Activated CD8-positive, alpha-beta memory T cell treated with anti-CD3 and anti-CD28 coated beads, Interleukin-2, amount 50 U/mL, for 1 hour (primary cell): ENCODE measurements at regions not wholly inside any gene's neighbourhood (a gene's known extent, or its start where the extent isn't known, plus 50 kb on each side); places are given as distances from the start of the nearest gene placed in this dataset.

Source experiments
- DNase-seq: peaks from one replicate; pipeline ENCODE4 v3.0.0-alpha.2; 2020; ENCODE audit errors: extremely low read depth

DNA sequence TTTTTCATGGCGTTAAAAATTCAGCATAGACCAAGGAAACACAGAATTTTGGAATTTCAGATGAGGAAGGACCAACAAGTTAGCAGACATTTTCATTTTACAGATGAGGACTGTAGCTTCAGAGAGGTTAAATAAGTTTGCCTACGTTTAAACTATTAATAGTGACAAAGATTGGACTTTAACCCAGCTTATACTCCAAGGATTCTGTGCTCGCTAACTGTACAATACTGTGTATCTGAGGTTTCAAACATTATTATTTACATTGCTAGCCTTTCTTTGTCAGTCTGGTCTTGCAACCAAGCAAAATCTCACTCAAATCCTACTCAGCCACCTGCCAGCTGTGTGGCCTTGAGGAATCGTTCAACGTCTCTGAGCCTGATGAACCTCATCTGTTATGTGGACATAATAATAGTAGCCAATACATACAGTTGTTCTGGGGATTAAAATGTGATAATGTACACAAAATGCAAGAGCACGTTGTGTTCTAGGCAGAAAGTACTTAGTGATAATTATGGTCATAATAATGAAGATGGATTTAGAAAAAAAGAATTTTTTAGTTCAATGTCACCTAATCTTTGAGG is 462.4 kb upstream of the TRIB2 start:
- DNase-seq: no peak

DNA sequence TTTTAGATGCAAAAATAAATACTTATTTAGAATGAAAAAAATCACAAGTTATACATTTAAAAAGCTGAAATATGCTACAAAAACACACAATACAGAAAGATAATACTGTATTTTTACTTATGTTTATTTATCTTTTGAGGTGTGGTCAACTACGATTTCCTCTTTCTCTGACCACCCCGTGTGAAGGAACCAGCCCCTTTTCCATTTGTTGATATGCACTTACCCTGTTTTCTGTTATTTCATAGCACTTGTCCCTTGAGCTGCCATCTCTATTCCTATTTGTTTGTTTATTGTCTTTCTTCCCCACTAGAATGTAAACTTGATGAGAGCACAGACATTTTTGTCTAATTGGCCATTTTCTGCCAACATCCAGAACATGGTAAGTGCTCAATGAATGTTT is 460.5 kb upstream of the TRIB2 start:
- no peak for DNase-seq

DNA sequence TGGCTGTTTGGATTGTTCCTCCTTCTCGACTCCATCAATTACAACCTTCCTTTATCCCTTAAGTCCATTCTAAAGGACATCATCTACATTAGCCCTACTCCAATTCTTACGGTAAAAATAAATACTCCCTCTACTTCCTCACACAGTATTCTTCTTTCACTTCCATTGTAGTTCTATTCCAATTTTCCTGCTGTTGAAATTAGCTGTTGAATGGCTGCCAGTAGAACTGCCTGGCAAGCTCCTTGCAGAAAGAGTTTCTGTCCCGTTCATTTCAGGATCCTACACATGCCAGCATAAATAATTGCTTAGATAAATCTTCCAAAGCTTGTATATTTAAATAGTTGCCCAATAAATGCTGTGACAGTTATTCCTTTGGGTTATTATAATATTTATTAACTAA is 459.3 kb upstream of the TRIB2 start:
- no peak for DNase-seq

DNA sequence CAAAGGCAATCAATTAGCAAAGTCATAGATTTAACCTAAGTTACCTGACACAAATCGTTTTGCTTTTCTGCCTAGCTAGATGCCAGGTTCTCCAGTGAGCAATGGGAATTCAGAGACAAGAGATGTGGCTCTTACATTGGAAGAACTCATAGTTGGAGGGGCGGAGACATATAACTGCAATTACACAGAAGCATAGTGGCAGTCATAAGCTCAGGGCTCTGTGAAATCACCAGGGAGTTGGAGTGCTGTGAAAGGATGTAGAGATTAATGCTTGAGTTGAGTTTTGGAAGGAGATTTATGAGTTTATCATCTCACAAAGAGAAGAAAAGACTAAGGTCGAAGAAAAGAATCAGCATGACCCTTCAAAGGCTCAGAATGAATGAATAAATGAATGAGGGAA is 457.2 kb upstream of the TRIB2 start:
- DNase-seq: no peak

DNA sequence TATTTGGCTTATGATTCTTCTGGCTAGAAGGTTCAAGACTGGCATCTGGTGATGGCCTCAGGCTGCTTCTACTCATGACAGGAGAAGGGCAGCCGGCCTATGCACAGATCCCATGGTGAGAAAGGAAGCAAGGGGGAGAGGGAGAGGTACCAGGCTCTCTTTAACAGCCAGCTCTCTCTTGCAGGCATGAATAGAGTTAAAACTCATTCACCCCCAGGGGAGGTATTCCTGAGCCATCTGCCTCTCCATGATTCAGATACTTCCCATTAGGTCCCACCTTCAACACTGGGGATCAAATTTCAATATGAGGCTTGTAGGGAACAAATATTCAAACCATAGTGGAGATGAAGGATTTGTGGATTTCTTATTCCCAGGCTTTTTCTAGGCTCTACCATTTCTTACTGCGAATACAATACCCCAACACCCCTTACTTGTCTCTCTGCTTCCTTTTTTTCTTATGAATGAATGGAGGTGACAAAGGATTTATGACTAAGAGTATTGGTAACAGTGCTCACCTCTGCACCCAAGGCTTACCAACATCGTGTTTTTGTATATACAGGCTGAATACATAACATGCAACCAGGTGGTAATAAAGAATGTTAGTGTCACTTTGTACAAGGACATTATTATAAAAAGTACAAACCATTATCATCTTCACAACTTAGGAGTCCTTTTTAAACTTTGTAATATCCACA is 454.6 kb upstream of the TRIB2 start:
- no peak for DNase-seq

DNA sequence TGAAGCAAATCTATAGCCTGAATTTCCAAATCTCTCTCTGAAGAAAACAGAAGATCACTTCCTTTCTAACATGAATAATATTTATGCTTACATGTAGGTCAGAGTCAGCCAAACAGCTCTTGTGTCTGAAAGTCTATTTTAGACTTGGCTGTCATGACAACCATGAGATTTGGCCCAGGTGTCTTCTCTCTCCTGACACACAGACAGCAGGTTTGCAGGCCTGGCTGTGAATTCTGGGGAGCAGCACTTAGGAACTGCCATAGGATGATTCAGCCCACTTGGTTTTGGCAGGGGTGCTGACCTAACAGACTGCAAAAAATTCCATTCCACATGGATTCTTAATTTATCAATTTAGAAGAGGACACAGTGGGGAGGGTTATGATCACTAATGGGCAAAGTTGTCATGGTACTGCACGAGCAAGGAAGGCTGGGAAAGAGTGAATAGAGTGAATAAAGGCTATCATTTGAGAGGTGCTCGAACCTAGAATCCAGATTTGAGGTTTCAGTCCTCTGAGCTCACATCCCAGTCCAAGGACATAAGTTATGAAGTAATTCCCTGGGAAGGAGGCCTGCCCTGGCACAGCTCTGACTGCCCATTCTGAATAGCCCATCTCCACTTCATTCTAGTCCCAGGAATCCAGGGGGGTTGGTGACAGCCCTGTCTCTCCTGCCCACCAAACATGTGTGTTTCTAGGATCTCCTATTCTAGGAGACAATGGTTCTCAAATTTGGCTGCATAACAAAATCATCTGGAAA is 453.9 kb upstream of the TRIB2 start:
- no peak for DNase-seq

DNA sequence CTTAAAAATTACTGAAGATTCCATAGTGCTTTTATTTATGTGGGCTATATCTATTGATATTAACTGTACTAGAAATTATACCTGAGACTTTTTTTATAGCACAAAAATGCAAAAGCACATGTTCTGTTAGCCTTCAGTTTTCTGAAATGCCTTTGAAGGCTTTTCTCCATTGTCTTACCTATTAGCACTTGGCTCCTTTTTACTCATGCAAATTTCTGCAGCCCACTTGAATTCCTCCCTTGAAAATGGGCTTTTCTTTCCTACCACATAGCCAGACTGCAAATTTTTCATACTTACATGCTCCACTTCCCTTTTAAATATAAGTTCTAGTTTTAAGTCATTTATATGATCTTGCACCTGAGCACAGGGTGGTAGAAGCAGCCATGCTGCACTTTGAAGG is 453.0 kb upstream of the TRIB2 start:
- no peak for DNase-seq

DNA sequence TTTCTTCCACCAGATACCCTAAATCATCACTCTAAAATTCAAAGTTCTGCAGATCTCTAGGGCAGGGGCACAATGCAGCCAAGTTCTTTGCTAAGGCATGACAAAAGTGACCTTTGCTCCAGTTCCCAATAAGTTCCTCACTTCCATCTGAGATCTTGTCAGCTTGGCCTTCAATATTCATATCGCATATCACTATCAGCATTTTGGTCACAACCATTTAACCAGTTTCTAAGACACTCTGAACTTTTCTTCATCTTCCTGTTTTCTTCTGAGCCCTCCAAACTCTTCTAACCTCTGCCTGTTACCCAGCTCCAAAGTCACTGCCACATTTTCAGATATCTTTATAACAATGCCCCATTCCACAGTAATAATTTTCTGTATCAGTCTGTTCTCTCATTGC is 452.6 kb upstream of the TRIB2 start:
- DNase-seq: no peak

DNA sequence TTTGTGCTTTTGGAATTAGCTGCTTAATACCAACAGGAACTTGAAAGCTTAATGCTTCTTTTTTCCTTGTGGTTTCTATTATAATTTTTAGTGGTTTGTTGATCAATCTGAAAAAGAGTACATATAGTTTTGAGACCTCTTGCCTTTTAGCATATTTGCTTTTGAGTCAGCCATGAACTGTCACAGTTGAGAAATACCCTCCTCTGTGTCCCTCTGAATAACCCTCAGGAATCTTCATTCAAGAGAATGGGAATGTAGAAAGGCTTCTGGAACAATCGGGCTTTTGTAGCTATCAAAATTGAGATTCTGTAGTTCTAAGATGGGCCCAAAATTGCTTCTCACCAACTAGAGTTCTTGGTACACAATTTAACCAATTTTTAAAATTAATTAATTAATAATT is 451.1 kb upstream of the TRIB2 start:
- no peak for DNase-seq

DNA sequence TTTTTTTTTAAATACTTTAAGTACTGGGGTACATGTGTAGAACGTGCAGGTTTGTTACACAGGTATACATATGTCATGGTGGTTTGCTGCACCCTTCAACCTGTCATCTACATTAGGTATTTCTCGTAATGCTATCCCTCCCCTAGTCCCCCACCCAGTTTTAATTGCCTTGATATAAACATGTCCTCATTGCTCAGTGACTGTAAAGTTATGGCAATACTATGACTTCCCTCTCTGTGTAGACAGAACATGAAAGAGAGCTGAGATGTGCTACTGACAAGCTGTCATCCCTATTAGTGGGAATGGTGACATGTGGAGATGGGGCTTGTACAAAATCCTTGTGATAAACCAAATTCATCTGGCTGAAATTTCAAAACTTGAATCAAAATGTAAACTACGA is 449.7 kb upstream of the TRIB2 start:
- DNase-seq: no peak

DNA sequence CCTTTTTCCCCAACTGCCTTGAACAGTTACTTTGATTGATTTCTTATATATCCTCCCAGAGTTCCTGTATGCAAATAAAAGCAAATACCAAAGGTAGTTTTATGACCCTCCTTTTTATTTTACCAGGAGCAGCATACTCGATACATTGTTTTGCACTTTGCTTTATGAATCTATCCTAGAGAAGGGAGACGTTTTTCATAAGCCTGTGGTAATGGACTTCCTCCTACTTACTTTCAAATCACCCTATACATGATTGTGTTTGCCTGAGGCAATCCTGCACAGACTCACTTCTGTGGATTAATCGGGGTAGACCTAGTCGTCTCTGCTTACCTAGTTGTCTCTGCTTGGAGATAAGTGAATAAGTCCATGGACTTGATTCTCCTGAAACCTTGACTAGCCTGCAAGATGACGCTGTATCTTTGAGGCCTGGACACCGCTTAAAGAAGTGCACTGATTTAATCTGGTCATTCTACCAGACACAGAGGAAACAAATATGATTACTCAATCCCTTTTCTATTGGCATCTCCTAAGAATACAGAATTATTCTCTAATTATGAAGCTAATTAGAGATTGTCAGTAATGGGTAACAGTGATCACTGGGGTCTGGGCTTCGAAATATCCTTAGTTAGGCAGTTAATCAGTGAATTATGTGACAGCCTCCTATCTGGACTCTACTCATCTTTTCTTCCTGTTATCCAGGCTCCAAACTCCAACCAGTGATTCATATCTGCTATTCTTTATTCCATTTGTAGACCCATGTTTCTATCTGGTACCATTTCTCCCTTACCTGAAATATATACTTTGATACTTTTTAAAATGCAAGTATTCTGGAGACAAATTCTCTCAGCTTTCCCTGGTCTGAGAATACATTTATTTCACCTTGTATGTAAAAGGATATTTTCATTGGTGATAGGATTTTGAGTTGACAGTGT is 447.4 kb upstream of the TRIB2 start:
- DNase-seq: no peak

DNA sequence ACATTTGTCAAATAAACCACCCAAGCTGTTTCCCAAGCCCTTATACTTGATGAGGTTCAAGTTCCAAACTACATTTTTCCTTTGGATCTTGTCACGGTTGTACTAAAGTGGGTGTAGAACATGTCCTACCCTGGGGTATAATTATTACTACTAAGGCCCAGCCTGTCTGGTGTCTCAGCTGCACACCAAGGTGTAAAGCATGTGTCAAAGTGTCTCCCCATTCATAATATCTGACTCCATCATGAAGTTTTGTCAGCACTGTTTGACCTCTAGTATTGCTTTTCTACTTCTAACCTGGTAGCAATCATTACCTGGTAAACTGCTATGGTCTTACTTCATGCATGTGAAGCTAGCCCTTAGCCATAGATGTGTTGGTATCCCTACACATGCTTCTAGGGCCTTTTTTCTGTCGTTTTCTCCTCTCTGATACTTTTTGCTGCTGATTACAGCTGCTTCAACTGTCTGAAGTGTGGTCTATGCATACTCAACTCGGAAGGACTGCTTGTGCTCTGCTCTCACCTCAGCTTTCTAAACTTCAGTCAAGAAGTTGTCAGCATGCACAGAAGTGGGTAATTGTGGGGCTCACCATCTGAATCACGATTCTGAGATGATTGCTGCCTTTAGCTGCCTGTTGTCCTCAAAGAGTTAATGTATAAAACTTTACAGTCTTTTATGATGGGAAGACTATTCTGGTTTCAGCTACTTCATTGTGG is 445.7 kb upstream of the TRIB2 start:
- no peak for DNase-seq

DNA sequence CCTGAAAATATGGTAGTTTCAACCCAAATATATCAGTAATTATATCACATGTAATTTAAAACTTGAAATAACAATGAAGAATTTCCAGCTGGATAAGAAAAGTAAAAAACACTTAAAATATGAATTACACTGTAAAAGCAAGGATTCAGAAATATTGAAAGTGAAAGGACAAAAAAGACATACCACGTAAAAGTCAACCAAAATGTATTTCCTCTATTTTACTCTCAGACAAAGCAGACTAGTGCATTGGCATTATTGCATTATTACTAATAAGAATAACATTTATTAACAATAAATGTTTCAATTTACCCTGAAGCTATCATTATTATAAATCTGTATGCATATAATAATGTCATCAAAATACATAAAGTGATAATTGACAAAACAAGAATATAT is 445.1 kb upstream of the TRIB2 start:
- DNase-seq: no peak

DNA sequence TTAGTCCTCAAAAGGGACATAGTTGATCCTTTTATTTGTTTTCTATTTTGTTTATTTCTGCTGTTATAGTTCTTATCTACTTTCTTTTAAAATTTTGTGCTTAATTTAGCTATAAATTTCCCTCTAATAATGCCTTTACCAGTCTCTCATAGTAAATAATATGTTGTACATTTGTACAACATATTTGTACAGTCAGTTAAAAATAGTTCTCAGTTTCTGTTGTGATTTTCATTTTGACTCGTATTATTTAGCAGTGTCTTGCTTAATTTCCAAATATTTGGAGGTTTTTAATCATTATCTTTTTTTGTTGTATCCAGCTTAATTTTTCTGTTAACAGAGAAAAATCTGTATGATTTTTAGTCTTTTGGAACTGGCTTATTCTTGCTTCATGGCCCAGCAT is 443.6 kb upstream of the TRIB2 start:
- no peak for DNase-seq

DNA sequence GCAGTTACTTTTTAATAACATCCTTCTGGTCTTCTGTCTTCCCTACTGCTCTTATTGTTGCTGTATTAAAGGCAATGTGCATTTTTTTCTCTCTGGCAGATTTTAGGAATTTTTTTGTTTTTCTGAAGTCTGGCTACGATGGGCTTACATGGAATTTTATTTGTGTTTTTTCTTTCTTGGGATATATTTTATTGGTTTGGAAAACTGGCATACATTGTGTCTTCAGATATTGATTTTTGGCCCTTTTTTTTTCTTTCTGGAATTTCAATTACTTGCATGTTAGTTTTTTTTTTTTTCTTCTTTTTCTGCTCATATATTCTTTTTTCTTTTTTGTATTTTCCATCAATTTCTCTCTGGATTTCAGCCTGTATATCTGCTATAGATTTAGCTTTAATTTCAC is 442.1 kb upstream of the TRIB2 start:
- no peak for DNase-seq

DNA sequence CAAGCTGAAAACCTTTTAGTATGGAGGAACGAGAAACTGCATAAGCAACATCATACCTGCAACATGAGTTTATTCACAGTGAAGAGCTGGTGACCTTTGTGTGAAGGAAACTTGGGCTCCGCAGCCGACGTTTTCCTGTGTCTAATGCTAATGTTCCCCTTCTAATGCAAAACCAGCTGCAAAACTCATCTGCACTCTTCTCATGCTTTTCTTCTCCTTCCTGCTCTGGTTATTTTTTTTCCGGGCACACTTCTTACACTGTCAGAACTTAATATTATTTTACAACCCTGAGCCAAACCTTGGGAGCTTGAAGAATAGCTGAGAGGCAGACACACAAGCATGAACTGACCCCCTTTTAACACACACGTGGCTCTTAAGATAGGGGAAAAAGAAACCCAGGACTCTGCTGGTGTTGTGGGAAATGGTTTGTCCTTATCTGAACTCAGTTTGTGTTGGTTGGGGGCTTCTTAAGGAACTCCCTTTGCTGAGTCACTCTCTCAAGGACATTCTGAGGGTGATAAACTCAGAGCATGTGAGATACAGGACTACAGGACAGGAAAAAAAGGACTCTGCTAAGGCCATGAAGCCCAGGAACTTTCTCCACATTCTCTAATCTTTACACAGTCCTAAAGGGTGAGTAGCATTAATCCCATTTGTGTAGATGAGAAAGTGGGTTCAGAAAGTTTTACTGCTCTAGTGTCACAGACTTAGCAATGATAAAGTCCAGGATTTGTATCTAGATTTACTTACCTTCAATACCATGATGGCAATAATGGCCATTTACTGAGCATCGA is 439.3 kb upstream of the TRIB2 start:
- no peak for DNase-seq

DNA sequence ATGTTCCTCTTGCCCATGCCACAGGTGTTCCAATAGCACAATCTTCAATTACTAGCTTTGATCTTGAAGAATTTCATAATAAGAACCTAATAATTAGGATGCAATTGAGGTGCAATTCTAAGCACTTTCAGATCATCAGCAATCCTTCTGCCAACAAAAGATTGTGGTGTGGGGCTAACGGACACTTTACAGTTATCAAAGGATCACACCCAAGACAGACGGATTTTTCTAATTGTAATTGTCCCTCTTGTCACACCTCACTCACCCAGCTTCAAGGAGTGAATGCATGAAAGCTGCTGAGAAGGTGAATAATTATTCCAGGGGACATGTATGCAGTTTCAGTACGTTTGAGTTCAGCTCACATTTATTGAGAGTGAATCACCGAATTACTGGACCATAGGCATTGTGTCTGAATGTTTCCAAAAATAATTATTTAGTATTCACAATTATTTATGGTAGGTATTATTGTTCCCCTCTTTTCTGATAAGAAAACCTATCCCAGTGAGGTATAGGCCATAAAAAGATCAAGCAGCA is 438.5 kb upstream of the TRIB2 start:
- no peak for DNase-seq

DNA sequence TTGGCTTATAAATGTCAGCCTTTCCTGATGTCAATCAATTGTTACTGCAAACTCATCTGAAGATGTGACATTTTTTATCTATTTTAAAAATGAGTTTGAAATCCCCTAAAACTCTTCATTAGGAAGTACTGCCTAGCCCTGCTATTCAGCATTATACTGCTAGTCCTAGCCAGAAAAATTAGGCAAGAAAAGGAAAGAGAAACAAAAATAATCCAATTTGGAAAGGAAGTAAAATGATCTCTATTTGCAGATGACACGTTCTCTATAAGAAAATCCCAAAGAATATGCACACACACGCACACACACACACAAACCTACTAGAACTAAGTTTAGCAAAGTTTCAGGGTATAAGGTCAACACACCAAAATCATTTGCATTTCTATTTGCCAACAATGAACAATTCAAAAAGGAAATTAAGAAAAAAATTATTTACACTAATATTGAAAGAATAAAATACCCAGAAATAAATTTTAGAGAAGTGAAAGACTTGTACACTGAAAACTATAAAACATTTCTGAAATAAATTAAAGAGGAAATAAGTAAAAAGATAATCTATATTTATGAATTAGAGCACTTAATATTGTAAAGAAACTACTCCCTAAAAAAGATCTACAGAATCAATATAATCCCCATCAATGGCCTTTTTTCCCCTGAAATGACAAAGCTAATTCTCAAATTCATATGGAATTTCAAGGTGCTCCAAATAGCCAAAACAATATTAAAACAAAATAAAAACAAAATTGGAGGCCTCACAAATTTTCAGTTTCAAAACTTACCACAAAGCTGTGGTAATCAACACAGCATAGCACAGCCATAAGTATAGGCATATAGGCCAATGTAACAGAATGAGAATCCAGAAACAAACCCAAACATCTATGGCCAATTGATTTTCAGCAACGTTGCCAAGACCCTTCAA is 433.7 kb upstream of the TRIB2 start:
- DNase-seq: no peak

DNA sequence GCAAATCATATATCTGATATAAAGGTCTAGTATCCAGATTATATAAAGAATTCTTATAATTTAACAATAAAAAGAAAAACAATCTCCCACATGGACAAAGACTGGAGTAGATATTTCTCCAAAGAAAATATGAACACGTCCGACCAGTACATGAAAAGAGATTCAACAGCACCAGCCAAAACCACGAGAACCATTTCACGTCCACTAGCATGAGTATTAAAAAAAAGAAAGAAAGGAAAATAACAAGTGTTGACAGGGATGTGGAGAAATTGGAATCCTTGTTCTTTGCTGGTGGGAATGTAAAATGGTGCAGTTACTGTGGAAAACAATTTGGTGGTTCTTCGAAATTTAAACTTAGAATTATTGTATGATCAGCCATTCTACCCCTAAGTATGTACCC is 432.7 kb upstream of the TRIB2 start:
- no peak for DNase-seq
